ENCODE measurements at regions not wholly inside any gene's neighbourhood (a gene's known extent, or its start where the extent isn't known, plus 50 kb on each side); places are given as distances from the start of the nearest gene placed in this dataset.

DNA sequence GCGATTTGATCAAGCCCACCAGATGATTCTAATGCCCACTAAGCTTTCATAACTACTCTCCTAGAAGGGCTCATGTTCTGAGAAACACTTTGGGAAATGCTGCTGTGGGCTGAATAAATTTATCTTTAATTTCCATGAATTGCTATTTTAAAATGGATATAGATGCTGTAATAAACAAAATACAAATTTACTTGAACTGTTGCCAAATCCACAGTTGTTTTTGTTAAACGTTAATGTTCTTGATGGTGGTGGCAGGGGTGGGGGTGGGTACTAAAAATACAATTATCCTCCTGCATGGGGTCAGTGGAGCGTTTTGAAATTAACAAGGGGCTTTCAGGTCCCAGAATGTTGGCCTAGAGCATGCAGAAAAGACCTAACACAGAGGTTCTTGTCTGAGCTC, 244.7 kb upstream of the POU3F1 start:
- no peak overlapping the region for H3K27ac ChIP-seq (ENCODE audit: low read depth, low read length)
- no peaks in the 10 kb centered on the region for H3K36me3 ChIP-seq (ENCODE audit: control insufficient read depth, low read length)
- no peaks in the 10 kb centered on the region for H3K9me3 ChIP-seq (ENCODE audit: control insufficient read depth, insufficient read depth, low read length)
- H3K9me2 ChIP-seq (replicated peaks; ENCODE audit: control insufficient read depth, low read length) = no peaks in the 10 kb centered on the region
- H4K20me1 ChIP-seq (ENCODE audit: control insufficient read depth, insufficient read depth, low read depth, low read length) = no peaks in the 10 kb centered on the region
- no peak for TF ChIP-seq EZH2phosphoT487 (IDR thresholded peaks at IDR 0.05; ENCODE audit: borderline replicate concordance, low read length)
- TF ChIP-seq, protein P1, sequence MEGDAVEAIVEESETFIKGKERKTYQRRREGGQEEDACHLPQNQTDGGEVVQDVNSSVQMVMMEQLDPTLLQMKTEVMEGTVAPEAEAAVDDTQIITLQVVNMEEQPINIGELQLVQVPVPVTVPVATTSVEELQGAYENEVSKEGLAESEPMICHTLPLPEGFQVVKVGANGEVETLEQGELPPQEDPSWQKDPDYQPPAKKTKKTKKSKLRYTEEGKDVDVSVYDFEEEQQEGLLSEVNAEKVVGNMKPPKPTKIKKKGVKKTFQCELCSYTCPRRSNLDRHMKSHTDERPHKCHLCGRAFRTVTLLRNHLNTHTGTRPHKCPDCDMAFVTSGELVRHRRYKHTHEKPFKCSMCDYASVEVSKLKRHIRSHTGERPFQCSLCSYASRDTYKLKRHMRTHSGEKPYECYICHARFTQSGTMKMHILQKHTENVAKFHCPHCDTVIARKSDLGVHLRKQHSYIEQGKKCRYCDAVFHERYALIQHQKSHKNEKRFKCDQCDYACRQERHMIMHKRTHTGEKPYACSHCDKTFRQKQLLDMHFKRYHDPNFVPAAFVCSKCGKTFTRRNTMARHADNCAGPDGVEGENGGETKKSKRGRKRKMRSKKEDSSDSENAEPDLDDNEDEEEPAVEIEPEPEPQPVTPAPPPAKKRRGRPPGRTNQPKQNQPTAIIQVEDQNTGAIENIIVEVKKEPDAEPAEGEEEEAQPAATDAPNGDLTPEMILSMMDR (IDR thresholded peaks at IDR 0.05; ENCODE audit: low read depth, low read length, poor library complexity, severe bottlenecking) = no peak
- H3K4me3 ChIP-seq (ENCODE audit: low read length) = no peak overlapping the region
- H3K4me1 ChIP-seq (ENCODE audit: control insufficient read depth, low read length) = no peaks in the 10 kb centered on the region
- H3K27me3 ChIP-seq (ENCODE audit: control insufficient read depth, low read length) = peaks cover 25% of the 10 kb centered on the region
- no peaks in the 10 kb centered on the region for H3F3A ChIP-seq (ENCODE audit: control insufficient read depth, insufficient read depth)
- no peak overlapping the region for H3K4me2 ChIP-seq (ENCODE audit: low read length)
- no peaks in the 10 kb centered on the region for H3K79me2 ChIP-seq (ENCODE audit: control insufficient read depth, low read length)

DNA sequence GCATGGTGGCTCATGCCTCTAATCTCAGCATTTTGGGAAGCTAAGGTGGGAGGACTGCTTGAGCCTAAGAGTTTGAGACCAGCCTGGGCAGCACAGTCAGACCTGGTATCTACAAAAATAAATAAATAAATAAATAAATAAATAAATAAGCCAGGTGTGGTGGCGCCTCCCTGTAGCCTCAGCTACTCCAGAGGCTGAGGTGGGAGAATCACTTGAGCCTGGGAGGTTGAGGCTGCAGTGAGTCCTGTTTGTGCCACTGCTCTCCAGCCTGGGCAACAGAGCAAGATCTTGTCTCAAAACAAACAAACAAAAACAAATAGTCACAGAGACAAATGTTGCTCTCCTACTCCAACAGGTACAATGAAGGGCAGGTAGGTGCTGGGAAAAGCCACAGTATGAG, 242.4 kb upstream of the POU3F1 start:
- no peaks in the 10 kb centered on the region for H3F3A ChIP-seq (ENCODE audit: control insufficient read depth, insufficient read depth)
- H3K9me2 ChIP-seq (replicated peaks; ENCODE audit: control insufficient read depth, low read length) = no peaks in the 10 kb centered on the region
- peaks cover 20% of the 10 kb centered on the region for H3K27me3 ChIP-seq (ENCODE audit: control insufficient read depth, low read length)
- no peak overlapping the region for H3K27ac ChIP-seq (ENCODE audit: low read depth, low read length)
- no peak for TF ChIP-seq EZH2phosphoT487 (IDR thresholded peaks at IDR 0.05; ENCODE audit: borderline replicate concordance, low read length)
- TF ChIP-seq, protein P1 (IDR thresholded peaks at IDR 0.05; ENCODE audit: low read depth, low read length, poor library complexity, severe bottlenecking) = no peak
- no peaks in the 10 kb centered on the region for H3K79me2 ChIP-seq (ENCODE audit: control insufficient read depth, low read length)
- H3K4me1 ChIP-seq (ENCODE audit: control insufficient read depth, low read length) = no peaks in the 10 kb centered on the region
- H3K36me3 ChIP-seq (ENCODE audit: control insufficient read depth, low read length) = no peaks in the 10 kb centered on the region
- H3K9me3 ChIP-seq (ENCODE audit: control insufficient read depth, insufficient read depth, low read length) = no peaks in the 10 kb centered on the region
- H3K4me3 ChIP-seq (ENCODE audit: low read length) = no peak overlapping the region
- no peaks in the 10 kb centered on the region for H4K20me1 ChIP-seq (ENCODE audit: control insufficient read depth, insufficient read depth, low read depth, low read length)
- H3K4me2 ChIP-seq (ENCODE audit: low read length) = no peak overlapping the region

DNA sequence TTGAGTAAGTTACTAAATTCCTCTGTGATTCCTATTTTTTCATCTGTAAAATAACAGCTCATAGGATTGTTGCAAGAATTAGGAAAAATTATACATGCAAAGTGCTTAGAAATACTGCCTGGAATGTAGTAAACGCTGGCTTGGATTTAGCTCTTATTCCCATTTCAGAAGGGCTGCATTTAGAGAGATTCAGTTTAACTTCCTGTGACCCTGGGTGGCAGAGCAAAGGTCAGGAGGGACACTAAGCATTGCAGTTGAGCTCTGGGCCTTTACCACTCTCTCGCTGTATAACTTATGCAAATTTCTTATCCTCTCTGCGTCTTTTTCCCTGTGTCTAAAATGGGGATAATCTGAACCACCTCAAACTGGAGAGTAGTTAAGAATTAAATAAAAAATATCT, 241.0 kb upstream of the POU3F1 start:
- H3K4me2 ChIP-seq (ENCODE audit: low read length) = no peak overlapping the region
- H3K9me3 ChIP-seq (ENCODE audit: control insufficient read depth, insufficient read depth, low read length) = no peaks in the 10 kb centered on the region

More for the DNA sequence above, 241.0 kb upstream of the POU3F1 start:
- no peaks in the 10 kb centered on the region for H4K20me1 ChIP-seq (ENCODE audit: control insufficient read depth, insufficient read depth, low read depth, low read length)
- TF ChIP-seq, protein P1 (IDR thresholded peaks at IDR 0.05; ENCODE audit: low read depth, low read length, poor library complexity, severe bottlenecking) = no peak
- TF ChIP-seq EZH2phosphoT487 (IDR thresholded peaks at IDR 0.05; ENCODE audit: borderline replicate concordance, low read length) = no peak
- no peaks in the 10 kb centered on the region for H3F3A ChIP-seq (ENCODE audit: control insufficient read depth, insufficient read depth)
- H3K4me1 ChIP-seq (ENCODE audit: control insufficient read depth, low read length) = no peaks in the 10 kb centered on the region
- H3K79me2 ChIP-seq (ENCODE audit: control insufficient read depth, low read length) = no peaks in the 10 kb centered on the region
- peaks cover 10% of the 10 kb centered on the region for H3K27me3 ChIP-seq (ENCODE audit: control insufficient read depth, low read length)
- H3K27ac ChIP-seq (ENCODE audit: low read depth, low read length) = no peak overlapping the region
- H3K4me3 ChIP-seq (ENCODE audit: low read length) = no peak overlapping the region
- H3K9me2 ChIP-seq (replicated peaks; ENCODE audit: control insufficient read depth, low read length) = no peaks in the 10 kb centered on the region
- H3K36me3 ChIP-seq (ENCODE audit: control insufficient read depth, low read length) = no peaks in the 10 kb centered on the region

All from DOHH2 (cell line).